Stimulated activated naive CD4-positive, alpha-beta T cell (primary cell): ENCODE measurements at regions not wholly inside any gene's neighbourhood (a gene's known extent, or its start where the extent isn't known, plus 50 kb on each side); places are given as distances from the start of the nearest gene placed in this dataset.

ENCODE experiments used
- DNase-seq, 6 experiments: peaks; one replicate each; lab custom pipeline; 2025; lab: John Stamatoyannopoulos, UW

DNA sequence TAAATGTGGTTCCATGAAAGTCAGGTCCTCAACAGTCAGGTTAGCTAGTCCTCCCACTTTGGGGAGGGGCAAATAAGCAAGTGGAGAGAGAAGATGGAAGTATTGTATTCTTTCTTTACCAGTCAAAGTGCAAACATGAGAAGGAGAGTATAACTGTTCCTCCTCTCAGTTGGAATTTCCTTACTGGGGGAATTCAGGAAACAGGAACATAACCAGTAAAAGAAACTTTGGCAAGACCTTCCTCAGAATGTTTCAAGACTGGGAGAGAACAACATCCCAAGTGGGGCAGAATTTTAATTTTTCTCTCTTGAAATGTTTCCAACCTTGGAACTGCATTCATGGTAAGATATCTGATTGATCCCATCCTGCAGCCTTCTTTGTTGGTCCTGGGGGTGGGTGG, 552.4 kb upstream of the TNP1 start:
- no peak for DNase-seq

DNA sequence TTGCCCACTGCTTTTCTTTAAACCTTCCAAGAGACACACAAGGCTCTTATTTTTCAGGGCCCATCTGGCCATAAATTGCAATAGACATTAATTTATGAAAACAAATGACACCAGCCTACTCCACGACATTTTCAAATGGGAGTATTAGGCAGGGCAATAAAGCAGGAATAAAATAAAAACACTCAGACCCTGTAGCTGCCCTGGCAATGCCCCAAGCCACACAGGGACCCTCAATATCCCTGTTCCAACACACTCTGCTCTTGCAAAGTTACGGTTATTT, 550.8 kb upstream of the TNP1 start:
- no peak for DNase-seq

DNA sequence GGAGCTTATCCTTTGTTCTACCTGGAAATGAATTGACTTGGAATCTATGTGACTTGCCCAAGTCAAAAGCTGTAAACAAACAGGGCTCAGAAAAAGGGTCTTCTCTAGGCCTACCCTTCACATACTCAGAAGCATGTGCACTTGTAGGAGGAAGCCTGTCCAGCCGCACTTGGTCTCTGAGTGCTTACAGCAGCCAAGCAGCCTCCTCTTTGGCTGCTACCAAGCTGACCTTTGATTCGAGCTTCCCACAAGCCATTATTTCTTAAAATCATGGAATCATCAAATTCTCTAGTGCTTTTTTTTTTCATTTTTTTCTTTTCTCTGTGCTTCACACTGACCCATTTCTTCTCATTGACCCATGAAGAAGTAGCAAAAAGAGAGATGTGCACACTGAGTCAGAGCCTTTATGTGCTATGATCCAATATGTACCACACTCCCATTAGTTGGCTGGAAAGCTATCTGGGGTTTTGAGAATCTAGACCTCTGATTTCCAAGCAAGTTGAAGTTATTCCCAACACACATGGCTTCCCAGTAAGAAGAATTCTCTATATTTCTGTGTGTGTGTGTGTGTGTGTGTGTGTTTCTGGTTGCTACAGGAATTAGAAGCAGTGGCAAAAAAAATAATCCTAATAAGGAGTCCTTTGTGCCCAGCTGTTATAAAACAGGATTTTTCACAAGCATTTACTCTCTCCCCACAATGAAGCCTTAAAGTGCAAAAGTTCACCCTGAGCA, 550.3 kb upstream of the TNP1 start:
- no peak for DNase-seq

DNA sequence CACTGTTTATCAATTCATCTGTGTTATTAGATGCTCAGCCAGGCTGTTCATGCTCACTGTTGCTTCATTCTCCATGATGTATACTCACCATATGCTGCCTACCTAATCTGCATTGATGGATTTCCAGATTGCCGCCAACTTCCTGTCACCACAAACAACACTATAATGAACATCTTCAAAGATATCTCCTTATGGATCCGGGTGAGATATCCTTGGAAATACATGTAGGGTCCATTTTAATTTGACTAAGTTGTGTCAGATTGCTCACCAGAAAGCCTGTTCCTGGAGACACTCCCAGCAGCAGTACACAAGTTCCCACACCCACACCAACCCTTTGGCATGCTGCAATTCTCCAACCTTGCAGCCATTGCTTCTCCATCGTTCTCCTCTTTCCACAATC, 547.5 kb upstream of the TNP1 start:
- no peak for DNase-seq

DNA sequence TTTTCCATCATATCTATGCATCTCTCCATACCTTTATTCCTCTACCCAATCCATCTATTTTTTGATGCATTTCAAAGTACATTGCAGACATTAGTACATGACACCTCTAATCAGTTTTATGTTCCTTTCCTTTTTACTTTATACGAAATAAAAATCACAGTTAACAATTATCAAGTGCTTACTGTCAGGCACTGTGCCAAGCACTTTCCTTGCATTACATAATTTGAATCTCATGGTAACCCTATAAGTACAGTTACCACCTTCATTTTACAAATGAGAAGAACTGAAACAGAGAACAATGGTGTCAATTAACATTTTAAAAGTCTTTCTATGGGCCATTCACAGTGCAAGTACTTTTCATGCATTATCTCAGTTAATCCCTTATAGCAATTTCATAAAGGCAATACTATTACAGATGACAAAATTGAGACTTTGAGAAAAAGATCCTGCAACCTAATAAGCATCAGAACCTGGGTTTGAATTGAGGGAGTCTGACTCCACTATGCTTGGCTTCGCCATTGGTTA, 544.4 kb upstream of the TNP1 start:
- DNase-seq: no peak

DNA sequence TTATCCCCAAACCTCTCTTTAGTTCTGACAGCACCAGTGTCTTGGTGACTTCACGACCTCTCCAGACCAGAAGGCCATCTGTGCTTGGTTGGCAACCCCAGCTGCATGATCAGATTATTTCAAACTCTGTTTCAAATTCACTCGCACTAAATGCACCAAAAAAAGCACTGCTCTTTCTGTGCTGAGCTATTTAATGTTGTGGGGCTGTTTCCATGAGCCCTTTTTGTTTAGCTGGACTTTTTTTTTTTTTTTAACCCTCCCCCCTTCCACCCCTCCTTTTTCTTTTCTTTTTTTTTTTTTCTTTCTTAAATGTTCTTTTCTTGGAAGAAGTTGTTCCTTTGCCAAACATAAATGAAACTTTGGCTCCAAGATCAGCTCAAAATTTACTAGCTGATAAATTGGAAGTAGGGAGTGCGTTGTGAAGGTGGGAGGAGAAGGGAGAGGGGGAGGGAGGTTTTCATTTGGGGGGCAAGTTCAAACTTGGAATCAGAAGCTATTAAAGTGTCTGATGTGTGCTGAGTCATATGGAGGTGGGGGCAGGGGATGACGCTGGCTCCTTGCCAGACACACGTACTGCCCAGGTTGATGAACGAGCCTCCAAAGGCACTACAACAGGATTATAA, 543.0 kb upstream of the TNP1 start:
- no peak for DNase-seq

DNA sequence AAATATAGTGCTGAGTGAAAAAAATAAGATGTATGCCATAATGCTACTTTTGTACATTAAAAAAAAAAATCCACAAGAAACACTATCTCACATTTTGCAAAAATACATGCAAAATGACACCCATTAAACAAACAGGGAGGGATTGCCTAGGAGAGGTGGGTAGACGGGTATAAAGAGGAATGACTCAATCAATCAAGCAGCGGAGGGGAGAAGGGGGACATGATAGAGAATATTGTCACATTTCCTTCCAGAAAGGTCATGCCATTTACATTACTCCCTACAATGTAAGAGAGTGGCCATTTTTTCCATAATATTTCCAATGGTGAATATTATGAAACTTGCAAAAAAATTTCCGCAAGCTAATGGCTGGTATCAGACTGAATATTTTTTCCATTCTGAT, 542.3 kb upstream of the TNP1 start:
- DNase-seq: no peak

DNA sequence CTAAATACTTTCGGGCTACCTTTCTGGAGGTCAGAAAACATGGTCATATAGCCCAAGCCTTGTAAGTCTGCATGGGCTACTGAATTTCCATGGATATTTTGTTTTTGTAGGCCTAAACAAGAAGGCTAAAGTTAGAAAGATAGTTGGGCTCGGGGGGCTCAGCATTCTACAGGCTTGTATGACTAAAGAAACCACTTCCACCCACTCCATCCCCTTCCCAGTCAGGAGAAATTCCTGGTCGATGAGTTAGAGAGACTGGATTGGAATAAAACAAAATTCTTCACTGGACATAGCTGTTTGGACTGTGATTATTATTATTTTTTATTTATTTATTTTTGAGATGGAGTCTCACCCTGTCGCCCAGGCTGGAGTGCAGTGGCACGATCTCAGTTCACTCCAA, 539.4 kb upstream of the TNP1 start:
- no peak for DNase-seq

DNA sequence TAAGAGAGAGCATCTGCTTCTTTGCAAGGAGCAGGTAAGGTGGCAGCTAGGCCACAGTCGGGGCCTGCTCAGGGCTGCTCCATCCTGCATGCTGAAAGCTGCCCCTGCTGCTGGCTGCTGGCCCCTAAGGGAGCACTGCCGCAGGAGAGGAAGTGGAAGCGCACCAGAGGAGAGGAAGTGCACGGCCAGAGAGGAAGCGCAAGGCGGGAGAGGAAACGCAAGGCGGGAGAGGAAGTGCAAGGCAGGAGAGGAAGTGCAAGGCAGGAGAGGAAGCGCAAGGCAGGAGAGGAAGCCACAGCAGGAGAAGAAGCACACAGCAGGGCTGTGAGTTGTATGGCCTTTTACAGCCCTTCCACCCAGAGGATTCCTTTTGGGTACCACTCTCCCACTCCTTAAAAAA, 539.0 kb upstream of the TNP1 start:
- peak in 1 of 6 experiments; percentile 8 for DNase-seq

DNA sequence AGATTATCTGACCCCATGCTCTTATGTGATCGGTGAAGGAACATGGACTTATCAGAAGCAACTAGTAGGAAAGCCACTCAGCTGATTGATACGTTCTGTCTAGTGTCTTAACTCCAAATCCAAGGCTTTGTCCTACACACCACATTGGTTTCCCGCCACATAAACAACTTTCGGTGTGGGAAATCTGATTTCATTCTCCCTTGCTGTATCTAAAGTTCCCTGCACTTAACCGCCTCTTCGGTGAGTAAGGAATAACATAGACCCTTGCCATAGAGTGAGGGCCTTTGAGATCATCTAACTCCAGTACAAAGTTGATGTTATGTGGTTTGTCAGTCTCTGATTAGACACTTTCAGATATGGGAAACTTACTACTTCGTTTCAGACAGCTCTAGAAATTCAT, 538.2 kb upstream of the TNP1 start:
- no peak for DNase-seq

DNA sequence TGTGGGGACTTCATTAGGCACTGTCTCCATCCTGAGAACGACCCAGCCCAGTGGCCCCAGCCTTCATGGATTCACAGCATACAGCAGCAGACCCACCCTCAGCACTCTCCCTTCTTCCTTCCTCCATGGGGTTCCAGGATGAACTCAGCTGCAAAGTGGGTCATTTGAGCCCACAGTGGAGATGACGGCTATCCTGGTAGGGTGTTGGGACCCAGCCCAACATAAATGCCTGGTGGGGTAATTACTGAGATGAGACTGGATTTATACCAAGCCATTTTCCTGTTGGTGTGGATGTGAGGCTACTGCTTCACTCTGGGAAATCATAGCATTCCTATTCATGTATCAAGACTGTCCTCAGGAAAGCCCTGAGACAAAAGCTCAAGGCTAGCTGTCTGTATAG, 536.7 kb upstream of the TNP1 start:
- DNase-seq: no peak

DNA sequence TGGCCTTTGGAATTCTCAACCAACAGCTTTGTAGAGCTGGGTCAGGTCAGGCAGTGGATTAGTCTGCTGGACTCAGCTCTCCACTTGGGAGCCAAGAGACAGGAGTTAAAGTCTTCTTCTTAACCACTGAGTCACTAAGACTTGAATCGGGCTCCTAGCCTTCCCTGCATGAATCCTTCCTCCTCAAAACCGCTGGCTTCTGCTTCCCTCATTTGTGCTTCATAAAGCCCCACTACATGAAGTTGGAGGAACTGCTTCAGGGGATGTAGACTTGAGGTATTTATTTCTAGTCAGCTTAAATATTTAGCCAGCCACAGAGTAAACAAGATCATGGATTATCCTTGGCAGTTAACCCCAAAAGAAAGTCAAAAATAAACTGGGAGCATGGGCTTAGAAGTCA, 536.3 kb upstream of the TNP1 start:
- DNase-seq: no peak

DNA sequence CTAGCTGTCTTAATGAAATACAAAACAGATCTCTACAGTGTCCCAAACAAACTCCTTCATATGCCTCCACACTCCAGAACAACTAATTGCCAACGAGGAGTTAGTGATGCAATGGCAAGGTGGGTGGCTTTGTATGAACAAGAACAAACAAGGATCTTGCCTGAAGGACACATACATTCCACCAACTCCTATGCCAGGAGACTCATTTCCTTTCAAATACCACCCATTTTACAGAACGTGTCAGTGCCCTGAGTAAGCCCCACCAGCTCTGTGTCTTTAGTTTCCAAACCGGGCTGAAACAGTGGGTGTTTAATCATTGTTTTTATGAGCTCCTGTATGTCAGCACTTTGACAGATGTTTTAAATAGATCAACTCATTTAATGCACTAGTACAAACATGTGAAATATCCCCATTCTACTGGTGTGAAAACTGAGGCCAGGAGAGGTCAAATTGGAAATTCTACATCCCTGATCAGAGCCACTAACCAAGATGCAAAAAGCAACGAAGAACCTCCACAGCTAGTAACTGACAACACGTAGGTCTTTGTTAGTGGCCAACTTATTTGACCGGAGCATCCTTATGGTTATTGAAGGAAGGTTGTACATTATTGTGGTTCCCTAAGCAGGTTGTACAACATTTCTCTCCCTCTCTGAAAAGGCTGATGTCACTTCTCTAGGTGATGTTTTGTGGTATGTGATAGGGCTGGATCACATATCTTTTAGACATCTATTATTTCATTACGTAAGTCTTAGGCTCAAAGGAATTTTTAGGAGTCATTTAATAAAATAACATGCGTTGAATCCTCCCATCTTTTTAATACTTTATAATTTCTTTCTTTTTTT, 534.9 kb upstream of the TNP1 start:
- DNase-seq: no peak

DNA sequence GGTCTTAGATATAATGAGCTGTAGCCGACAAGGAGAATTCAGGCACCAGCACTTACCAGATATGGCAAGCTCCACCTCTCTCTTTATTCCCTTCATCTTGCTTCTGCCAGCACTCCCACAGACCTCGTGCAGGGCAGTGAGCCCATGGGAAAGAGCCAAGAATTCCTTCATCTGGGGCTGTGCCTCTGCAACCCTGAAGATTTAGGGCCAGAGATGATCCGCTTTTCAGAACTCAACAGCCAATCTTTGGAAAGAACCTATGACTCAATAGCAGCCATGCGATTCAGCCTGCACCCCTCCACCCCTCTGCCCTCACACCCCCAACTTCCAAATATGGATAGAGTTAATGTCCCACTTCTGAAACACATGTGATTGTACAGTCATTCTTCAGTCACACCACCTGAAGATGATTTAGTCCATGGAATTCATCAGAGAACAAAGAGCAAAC, 533.7 kb upstream of the TNP1 start:
- no peak for DNase-seq

DNA sequence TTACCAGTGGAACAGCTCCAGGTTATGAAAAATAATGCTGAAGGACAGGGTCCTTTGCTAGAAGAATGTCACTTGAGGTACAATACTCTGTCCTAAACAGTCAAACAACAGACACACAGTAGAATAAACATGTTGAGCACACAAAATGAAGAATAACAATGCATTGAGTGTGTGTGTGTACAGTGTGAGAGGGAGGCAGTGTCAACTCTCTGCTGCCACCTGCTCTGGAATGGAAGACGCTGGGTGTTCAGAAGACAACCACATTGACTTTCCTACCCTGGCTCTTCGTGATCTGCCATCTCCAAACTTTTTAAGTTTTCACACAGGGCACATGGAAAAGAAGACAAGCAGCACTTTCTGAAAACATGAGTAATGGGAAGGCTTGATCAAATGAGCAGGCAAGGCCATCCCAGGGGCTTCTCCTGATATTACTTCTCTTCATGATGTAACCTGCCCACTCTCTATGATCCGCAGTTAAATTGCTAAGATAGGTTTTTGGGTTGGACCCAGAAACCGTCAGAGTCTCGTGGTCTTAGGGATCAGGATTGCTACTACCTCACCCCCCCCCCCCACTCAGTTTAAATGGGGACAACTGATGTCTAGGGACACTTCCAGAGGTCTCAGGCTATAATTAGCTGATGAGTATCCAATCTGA, 533.2 kb upstream of the TNP1 start:
- DNase-seq: no peak

DNA sequence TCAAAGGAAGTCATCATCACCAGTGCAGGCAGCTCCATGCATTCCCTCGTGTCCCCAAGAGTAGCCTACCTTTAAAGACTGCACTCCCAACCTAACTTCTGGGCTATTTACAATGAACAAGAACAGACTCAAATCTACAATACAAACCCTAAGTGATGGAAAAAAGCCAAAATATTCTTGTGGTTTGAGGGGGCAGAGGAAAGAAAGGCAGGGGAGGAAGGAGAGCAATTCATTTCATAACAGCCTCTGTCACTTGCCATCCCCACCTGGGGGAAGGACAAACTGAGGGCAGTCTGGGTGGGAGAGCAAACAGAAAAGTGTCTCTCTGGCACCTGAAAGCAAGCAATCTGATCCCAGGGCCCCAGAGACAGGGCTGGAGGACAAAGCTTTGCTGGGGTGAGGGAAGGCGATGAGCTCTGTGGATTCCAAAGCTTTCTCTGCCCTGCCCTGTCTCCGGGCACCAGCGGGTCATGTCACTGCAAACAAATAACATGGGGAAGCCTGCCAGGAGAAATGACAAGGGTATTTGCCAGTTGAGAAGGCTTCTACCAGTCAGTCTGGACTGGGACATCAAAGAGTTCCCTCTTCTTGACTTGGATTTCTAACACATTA, 528.0 kb upstream of the TNP1 start:
- no peak for DNase-seq

DNA sequence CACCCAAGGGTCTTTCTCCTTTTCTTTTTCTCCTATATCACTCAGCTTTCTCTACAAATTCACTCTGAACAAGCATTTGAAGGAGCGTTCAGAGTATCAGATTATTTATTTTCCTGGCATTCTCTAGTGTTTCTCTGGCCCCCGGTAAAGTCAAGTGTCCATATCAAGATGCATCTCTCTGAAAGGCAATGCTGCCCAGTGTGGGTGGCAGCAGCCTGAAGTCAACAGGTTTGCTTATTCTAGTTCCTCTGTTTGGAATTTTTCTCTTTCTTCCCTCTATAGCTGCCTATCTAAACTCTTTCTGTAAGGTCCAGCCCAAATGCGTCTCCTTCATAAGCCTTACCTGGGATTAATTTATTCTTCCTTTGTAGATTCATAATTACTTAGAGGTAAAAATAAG, 526.2 kb upstream of the TNP1 start:
- DNase-seq: no peak

DNA sequence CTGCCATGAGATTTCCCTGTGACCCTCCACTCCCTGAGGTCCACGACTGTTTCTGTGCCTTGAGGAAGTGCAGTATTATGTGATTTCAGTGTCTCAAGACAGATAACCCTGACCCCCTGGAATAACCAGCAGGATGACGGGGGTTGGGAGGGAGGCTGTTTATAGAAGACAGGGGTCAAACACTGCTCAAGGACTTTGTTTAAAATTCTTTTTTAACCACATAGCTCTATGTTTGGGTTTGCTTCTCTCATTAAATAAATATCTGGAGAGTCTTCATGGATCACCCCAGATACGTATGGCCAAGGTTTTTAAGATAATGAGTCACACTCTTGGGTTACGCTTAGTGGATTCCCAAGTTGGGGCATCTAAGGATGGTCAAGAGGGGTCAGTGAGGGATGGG, 523.8 kb upstream of the TNP1 start:
- DNase-seq: no peak

DNA sequence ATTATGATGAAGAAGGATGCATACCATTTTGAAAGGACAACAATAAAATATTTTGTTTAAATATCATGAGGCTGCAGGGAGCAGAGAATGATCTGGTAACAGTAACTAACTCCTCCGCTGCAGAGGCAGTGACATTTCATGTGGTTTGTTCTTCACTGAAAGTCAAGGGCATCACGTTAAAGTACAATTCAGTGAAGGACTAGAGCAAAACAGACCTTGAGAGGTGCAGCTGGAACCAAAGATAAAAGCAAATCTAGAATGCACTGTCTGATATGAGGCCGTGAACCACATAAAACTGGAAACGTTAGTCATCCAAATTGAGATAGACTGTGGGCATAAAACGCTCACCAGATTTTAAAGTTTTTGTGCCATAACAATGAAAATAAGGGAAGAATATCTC, 522.9 kb upstream of the TNP1 start:
- no peak for DNase-seq

DNA sequence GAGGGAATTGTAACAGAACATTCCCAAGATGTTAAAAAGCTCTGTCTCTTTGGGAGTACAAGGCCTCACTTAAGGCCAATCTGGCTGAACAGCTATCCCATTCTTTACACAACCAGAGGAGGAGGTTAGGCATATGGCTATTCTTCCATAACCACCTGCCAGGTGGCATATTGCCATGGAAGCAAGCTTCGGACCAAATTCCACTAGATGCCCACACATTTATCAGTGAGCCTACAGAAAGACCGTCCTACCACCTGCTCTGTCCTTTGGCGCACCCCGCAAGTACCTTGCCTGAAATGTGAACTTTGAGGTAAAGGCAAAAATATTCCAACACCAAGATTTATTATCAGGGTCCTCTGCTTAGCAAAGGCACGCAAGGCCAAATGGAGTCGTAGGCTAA, 519.9 kb upstream of the TNP1 start:
- no peak for DNase-seq

DNA sequence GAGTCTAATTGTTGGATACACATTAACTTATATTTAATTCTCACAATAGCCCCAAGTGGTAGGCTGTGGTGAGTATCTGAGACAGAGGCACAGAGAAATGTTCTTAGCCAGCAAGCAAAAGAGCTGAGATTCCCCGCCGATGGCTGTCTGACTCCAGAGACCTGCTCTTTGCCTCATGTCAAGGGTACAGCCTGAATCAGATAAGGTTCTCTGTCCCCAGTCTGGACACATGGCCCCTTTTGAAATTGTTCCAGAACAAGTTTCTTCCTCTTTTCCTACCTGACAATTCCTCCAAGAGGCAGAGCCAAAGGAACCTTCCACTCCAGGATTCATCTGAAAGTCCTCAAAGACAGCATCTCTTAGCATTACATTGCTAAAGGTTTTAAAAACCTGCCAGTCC, 512.9 kb upstream of the TNP1 start:
- no peak for DNase-seq

DNA sequence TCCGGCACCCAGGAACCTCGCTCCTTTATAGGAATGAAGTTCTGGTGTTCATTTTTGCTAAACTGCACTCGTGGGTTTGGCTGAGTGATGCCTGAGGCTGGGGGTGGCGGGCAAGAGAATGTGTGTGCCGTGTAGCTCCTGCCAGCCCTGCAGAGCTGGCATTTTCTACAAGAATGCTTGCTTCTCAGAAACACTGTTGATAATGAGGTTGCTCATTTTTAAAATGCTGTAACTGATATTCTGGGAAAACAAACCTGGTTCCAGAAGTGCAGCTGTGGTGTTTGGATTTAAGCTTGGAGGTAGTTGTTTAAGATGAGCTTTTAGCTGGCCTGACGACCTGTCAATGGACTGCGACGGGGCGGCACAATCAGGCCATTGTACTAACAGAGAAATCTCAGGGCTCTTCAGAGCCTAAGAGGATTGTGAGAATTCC, 511.9 kb upstream of the TNP1 start:
- no peak for DNase-seq
